Neural crest cell (in vitro differentiated cells): ENCODE measurements at regions not wholly inside any gene's neighbourhood (a gene's known extent, or its start where the extent isn't known, plus 50 kb on each side); places are given as distances from the start of the nearest gene placed in this dataset.

Experiments used
- DNase-seq: peaks from one replicate; pipeline ENCODE4 v3.0.0; 2021; ENCODE audit warnings: low read depth, mixed read lengths, low spot score
- H3K27ac Mint-ChIP-seq: one replicate; pipeline ENCODE4 v1.8.0; 2021; ENCODE audit warnings: mild to moderate bottlenecking, mixed read lengths; ENCODE audit not compliant: unreplicated experiment
- H3K27me3 Mint-ChIP-seq: 2 replicates; pipeline ENCODE4 v1.8.0; 2021; ENCODE audit warnings: low read depth, mild to moderate bottlenecking, mixed read lengths
- H3K36me3 Mint-ChIP-seq: 2 replicates; pipeline ENCODE4 v1.8.0; 2021; ENCODE audit warnings: low read depth, mild to moderate bottlenecking, mixed read lengths
- H3K4me1 Mint-ChIP-seq: 2 replicates; pipeline ENCODE4 v1.8.0; 2021; ENCODE audit warnings: mixed read lengths
- H3K4me3 Mint-ChIP-seq: one replicate; pipeline ENCODE4 v1.8.0; 2021; ENCODE audit warnings: mild to moderate bottlenecking, mixed read lengths
- H3K9me3 Mint-ChIP-seq: 2 replicates; pipeline ENCODE4 v1.8.0; 2021; ENCODE audit warnings: mixed read lengths
- TF ChIP-seq, protein P1 (sequence below): fragments of 200-600 bp; sonication (generic); conservative IDR thresholded peaks from 2 replicates; pipeline ENCODE4 v1.5.0; 2021; ENCODE audit warnings: antibody characterized with exemption, mild to moderate bottlenecking

GRCh38 chr2:14827226-14828023 lies 194.9 kb downstream of the LRATD1 start:
- Mint-ChIP-seq H3K27me3 (no peaks in the 10 kb centered on the region), H3K27ac (no peak overlapping the region), H3K9me3 (no peaks in the 10 kb centered on the region), H3K36me3 (no peaks in the 10 kb centered on the region), H3K4me3 (no peak overlapping the region), H3K4me1 (no peaks in the 10 kb centered on the region)
- TF ChIP-seq, protein P1, sequence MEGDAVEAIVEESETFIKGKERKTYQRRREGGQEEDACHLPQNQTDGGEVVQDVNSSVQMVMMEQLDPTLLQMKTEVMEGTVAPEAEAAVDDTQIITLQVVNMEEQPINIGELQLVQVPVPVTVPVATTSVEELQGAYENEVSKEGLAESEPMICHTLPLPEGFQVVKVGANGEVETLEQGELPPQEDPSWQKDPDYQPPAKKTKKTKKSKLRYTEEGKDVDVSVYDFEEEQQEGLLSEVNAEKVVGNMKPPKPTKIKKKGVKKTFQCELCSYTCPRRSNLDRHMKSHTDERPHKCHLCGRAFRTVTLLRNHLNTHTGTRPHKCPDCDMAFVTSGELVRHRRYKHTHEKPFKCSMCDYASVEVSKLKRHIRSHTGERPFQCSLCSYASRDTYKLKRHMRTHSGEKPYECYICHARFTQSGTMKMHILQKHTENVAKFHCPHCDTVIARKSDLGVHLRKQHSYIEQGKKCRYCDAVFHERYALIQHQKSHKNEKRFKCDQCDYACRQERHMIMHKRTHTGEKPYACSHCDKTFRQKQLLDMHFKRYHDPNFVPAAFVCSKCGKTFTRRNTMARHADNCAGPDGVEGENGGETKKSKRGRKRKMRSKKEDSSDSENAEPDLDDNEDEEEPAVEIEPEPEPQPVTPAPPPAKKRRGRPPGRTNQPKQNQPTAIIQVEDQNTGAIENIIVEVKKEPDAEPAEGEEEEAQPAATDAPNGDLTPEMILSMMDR = no peak
- no peak for DNase-seq

- no peaks in the 10 kb centered on the region for H3K9me3 Mint-ChIP-seq
- H3K27me3 Mint-ChIP-seq = no peaks in the 10 kb centered on the region
- H3K27ac Mint-ChIP-seq = no peak overlapping the region
- H3K4me3 Mint-ChIP-seq = no peak overlapping the region
- no peak for DNase-seq
- no peaks in the 10 kb centered on the region for H3K36me3 Mint-ChIP-seq
- H3K4me1 Mint-ChIP-seq = no peaks in the 10 kb centered on the region
- TF ChIP-seq, protein P1 = no peak
These were observed 195.7 kb downstream of the LRATD1 start for GRCh38 chr2:14828223-14828622.

DNA sequence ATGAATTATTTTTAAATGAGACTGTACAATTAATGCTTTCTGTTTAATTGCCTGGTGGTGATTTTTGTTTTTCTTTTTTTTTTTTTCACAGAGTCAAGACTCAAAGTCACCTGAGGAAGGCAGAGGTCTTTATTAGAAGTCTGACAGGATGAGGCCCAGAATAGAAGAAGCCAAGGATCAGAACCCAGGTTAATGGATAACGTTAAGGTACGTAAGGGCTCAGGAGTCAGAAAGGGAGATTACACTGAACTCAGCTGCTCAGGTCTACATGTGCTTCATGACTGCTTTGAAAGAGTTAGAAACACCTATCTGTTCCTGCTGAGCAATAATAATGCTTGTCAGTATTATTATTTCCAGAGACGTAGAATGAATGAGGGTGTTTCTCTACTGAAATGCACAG lies 196.5 kb downstream of the LRATD1 start:
- Mint-ChIP-seq H3K4me3 (no peak overlapping the region), H3K27ac (no peak overlapping the region), H3K27me3 (no peaks in the 10 kb centered on the region), H3K4me1 (no peaks in the 10 kb centered on the region), H3K36me3 (no peaks in the 10 kb centered on the region), H3K9me3 (no peaks in the 10 kb centered on the region)
- no peak for DNase-seq
- TF ChIP-seq, protein P1 = no peak

DNA sequence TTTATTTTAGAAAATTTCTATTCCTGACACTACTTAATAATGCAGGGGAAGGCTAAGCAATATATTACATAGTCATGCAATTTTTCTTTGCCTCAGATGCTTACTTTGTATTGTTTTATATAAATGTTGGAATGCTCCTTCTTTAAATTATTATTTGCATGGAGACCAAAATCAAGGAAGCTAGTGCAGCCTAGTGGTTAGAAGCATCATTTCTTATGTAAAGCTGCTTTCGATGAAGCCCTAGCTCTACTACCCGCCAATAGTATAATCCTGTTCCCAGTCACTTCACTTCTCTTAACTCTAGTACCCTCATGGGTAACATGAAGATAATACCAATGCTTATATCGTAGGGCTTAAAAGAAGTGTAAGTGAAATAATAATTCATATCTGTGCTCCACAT lies 198.9 kb downstream of the LRATD1 start:
- TF ChIP-seq, protein P1 = no peak
- no peak for DNase-seq
- no peaks in the 10 kb centered on the region for H3K4me1 Mint-ChIP-seq
- H3K36me3 Mint-ChIP-seq = no peaks in the 10 kb centered on the region
- H3K4me3 Mint-ChIP-seq = no peak overlapping the region
- peaks cover 7% of the 10 kb centered on the region for H3K9me3 Mint-ChIP-seq
- no peaks in the 10 kb centered on the region for H3K27me3 Mint-ChIP-seq
- H3K27ac Mint-ChIP-seq = no peak overlapping the region

DNA sequence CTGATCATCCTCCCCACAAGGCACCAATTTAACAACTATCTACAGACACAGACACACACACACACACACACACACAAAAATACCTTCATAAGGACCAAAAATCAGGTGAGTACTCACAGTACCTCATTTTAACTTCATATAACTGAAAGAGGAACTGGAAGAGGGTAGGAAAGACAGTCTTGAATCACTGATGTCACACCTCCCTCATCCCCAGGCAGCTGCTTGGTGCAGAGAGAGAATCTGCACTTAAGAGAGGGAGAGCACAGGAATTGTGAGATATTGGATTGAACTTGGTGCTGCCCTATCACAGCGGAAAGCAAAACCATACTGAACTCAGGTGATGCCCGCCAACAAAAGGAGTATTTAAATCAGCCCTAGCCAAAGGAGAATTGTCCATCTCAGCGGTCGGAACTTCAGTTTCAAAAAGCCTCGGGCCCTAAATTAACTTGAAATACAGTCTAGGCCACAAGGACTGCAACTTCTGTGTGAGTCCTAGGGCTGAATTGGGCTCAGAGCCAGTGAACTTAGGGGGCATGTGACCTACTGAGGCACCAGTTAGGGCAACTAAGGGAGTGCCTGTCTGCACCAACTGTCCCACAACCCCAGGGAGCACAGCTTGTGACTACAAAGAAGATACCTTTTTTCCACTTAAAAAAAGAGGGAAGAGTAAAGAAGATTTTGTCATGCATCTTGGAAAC lies 211.1 kb downstream of the LRATD1 start:
- H3K9me3 Mint-ChIP-seq = peaks cover 7% of the 10 kb centered on the region
- H3K36me3 Mint-ChIP-seq = peaks cover 4% of the 10 kb centered on the region
- H3K27ac Mint-ChIP-seq = no peak overlapping the region
- no peak for DNase-seq
- no peaks in the 10 kb centered on the region for H3K4me1 Mint-ChIP-seq
- H3K27me3 Mint-ChIP-seq = no peaks in the 10 kb centered on the region
- no peak overlapping the region for H3K4me3 Mint-ChIP-seq
- TF ChIP-seq, protein P1 = no peak
